OCI-LY7 (cell line): ENCODE measurements at regions not wholly inside any gene's neighbourhood (a gene's known extent, or its start where the extent isn't known, plus 50 kb on each side); places are given as distances from the start of the nearest gene placed in this dataset.

Experiments
- BruUV-seq: library from RNA; stranded (reverse); fragments of 400-500 nt; replicated peaks from 2 replicates; lab custom pipeline; 2021; lab: Mats Ljungman, UMichigan
- CTCF ChIA-PET: fragments of 300-600 bp; sonication (Branson Sonifier 250); formaldehyde crosslinking; loops from one replicate; lab custom pipeline; 2022; ENCODE audit warnings: antibody characterized with exemption; ENCODE audit not compliant: unreplicated experiment; lab: Charles Lee
- POLR2A ChIA-PET: fragments of 300-600 bp; sonication (Branson Sonifier 250); formaldehyde crosslinking; loops from one replicate; lab custom pipeline; 2022; ENCODE audit warnings: antibody characterized with exemption; lab: Charles Lee
- DNase-seq: peaks from one replicate; pipeline ENCODE4 v3.0.0-alpha.2; 2015; ENCODE audit warnings: low spot score
- H2AFZ ChIP-seq: fragments of 200-600 bp; sonication (generic), shearing (Covaris generic); 2 replicates; pipeline ENCODE4 v1.6.1; 2014; ENCODE audit warnings: mild to moderate bottlenecking, antibody characterized with exemption, low read length, moderate library complexity
- H3K27ac ChIP-seq: fragments of 200-600 bp; sonication (generic); 2 replicates; pipeline ENCODE4 v1.5.1; 2014; ENCODE audit warnings: mixed run types, low read depth, mild to moderate bottlenecking, moderate library complexity, low read length, inconsistent platforms; ENCODE audit not compliant: poor library complexity, severe bottlenecking
- H3K36me3 ChIP-seq: fragments of 200-600 bp; sonication (generic); 2 replicates; pipeline ENCODE4 v1.6.1; 2014; ENCODE audit warnings: mild to moderate bottlenecking, antibody characterized with exemption, low read length, moderate library complexity, mixed read lengths; ENCODE audit not compliant: insufficient read depth
- H3K4me1 ChIP-seq: fragments of 200-600 bp; sonication (generic); 2 replicates; pipeline ENCODE4 v1.5.1; 2014; ENCODE audit warnings: mild to moderate bottlenecking, low read length; ENCODE audit not compliant: insufficient read depth, poor library complexity, severe bottlenecking
- H3K4me2 ChIP-seq: fragments of 200-600 bp; sonication (generic); 2 replicates; pipeline ENCODE4 v1.6.1; 2014; ENCODE audit warnings: mild to moderate bottlenecking, low read length
- H3K4me3 ChIP-seq: fragments of 200-600 bp; sonication (generic); 2 replicates; pipeline ENCODE4 v1.5.1; 2014; ENCODE audit warnings: mild to moderate bottlenecking, low read depth, low read length; ENCODE audit not compliant: poor library complexity, severe bottlenecking
- H3K79me2 ChIP-seq: fragments of 200-600 bp; sonication (generic); 2 replicates; pipeline ENCODE4 v1.6.1; 2016; ENCODE audit warnings: low read depth, mild to moderate bottlenecking, low read length, moderate library complexity, mixed read lengths; ENCODE audit not compliant: insufficient read depth
- H3K9me2 ChIP-seq: fragments of 200-600 bp; sonication (generic); 2 replicates; pipeline ENCODE4 v1.6.1; 2016; ENCODE audit warnings: mild to moderate bottlenecking, low read length, mixed read lengths; ENCODE audit not compliant: insufficient read depth
- H3K9me3 ChIP-seq: fragments of 200-600 bp; sonication (generic); 2 replicates; pipeline ENCODE4 v1.6.1; 2014; ENCODE audit warnings: mild to moderate bottlenecking, mixed run types, low read length, mixed read lengths
- H4K20me1 ChIP-seq: fragments of 200-600 bp; sonication (generic); 2 replicates; pipeline ENCODE4 v1.6.1; 2014; ENCODE audit warnings: mild to moderate bottlenecking, antibody characterized with exemption, low read length, moderate library complexity, mixed read lengths; ENCODE audit not compliant: insufficient read depth
- CTCF ChIP-seq: fragments of 200-600 bp; sonication (generic); conservative IDR thresholded peaks from 2 replicates; pipeline ENCODE4 v1.5.1; 2014; ENCODE audit warnings: mild to moderate bottlenecking, antibody characterized with exemption, low read length, moderate library complexity, mixed read lengths
- EZH2phosphoT487 ChIP-seq: fragments of 200-600 bp; sonication (generic); IDR thresholded peaks from 2 replicates; pipeline ENCODE4 v1.6.1; 2018; ENCODE audit warnings: low read depth, borderline replicate concordance, mild to moderate bottlenecking, mixed run types, antibody characterized with exemption, low read length, moderate library complexity, mixed read lengths
- intact Hi-C: fragments of 100-400 bp; cut with micrococcal nuclease; formaldehyde crosslinking; loops from one replicate; pipeline ENCODE4 v1.10.0; 2022; ENCODE audit not compliant: unreplicated experiment

GRCh38 chr7:152564656-152565250 is 111.2 kb downstream of the XRCC2 start:
- Histone ChIP-seq H3K79me2 (no peaks in the 10 kb centered on the region), H3K4me2 (no peak overlapping the region), H3K9me3 (no peaks in the 10 kb centered on the region), H3K9me2 (no peaks in the 10 kb centered on the region), H3K36me3 (no peaks in the 10 kb centered on the region), H3K4me3 (no peak overlapping the region), H2AFZ (no peak overlapping the region), H3K27ac (no peak overlapping the region), H3K4me1 (no peaks in the 10 kb centered on the region), H4K20me1 (no peaks in the 10 kb centered on the region)
- TF ChIP-seq CTCF, result no peak
- TF ChIP-seq EZH2phosphoT487, result no peak
- BruUV-seq, result no TSS peak
- CTCF ChIA-PET, result no interaction called here
- intact Hi-C loops, result no loop called here
- POLR2A ChIA-PET, result no interaction called here
- no peak for DNase-seq

GRCh38 chr7:152556013-152556755 is 119.8 kb downstream of the XRCC2 start:
- Histone ChIP-seq H3K9me3 (no peaks in the 10 kb centered on the region), H4K20me1 (no peaks in the 10 kb centered on the region), H3K4me3 (no peak overlapping the region), H3K4me2 (no peak overlapping the region), H3K27ac (no peak overlapping the region), H3K36me3 (no peaks in the 10 kb centered on the region), H3K4me1 (no peaks in the 10 kb centered on the region), H3K9me2 (no peaks in the 10 kb centered on the region), H3K79me2 (no peaks in the 10 kb centered on the region), H2AFZ (no peak overlapping the region)
- no peak for TF ChIP-seq CTCF
- TF ChIP-seq EZH2phosphoT487, result no peak
- CTCF ChIA-PET, result no interaction called here
- no peak for DNase-seq
- intact Hi-C loops, result no loop called here
- no TSS peak for BruUV-seq
- POLR2A ChIA-PET, result interaction anchor here (0.7 kb wide), 1 partner anchor 236 kb away, joined by 3 read pairs; no protein-coding TSS in a partner anchor
